NCI-H748 treated with DMSO at 0.1 percent for 48 hours (cell line): ENCODE measurements at regions not wholly inside any gene's neighbourhood (a gene's known extent, or its start where the extent isn't known, plus 50 kb on each side); places are given as distances from the start of the nearest gene placed in this dataset.
"Not testable (repeated sequence)": the region's sequence is repeated elsewhere in the genome, so short reads cannot be mapped to it uniquely, and the experiment has no call there.

Experiments
- DNase-seq: peaks from one replicate; lab custom pipeline; 2025; lab: John Stamatoyannopoulos, UW

DNA sequence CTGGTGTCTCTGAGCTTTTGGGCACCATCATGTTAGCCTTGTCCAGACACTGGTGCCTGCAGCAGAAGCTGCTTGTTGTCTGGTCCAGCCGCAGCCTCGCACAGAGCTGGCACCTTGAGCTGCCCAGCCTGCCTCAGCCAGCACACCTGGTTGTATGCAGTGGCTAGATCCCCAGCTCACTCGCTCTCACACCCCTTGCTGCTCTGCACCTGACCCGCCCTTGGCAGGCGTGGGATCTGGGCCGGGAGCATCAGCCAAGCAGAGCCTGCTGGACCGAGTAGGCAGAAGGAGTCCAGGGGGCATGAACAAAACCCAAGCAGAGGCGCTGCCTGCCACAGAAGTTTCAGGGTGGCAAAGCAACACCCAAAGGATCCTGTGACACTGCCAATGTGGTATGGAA, 79.7 kb upstream of the ITGB1 start:
- no peak for DNase-seq

DNA sequence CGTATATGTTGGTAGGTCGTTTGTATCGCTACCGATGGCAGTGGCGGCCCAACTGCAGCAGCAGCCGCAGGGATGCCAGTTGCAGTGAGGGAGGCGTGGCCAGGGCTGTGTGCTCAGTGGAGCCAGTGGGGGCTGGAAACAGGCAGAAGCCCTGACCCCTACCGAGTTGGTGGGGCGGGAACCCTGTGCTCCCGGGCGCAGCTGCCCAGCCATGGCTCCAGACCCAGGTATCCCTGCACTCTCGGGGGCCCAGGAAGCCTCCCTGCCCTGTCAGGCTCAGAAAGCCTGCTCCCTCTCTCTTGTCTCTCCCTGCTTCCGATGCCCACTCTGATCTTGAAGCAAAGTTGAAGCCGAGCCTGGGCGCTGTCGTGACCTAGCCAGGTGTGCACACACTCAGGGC, 78.6 kb upstream of the ITGB1 start:
- DNase-seq, result no peak

DNA sequence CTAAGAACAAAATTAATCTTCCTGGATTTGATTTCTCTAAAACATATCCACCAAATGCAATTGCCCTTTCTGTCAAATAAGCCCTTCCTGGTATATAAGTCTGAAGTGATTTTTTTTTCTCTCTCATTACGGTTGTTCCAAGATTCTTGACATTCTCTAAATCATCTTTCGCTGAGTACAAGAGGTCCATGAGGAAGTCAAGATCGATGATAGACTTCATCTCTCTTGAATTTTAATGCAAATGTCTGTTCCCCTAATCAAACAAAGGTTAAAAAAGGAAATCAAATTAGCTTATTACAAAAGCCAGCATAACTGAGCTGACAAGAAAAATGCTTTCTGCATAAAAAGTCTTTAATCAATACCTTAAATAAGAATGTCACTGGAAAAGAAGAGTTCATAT, 77.4 kb upstream of the ITGB1 start:
- no peak for DNase-seq

DNA sequence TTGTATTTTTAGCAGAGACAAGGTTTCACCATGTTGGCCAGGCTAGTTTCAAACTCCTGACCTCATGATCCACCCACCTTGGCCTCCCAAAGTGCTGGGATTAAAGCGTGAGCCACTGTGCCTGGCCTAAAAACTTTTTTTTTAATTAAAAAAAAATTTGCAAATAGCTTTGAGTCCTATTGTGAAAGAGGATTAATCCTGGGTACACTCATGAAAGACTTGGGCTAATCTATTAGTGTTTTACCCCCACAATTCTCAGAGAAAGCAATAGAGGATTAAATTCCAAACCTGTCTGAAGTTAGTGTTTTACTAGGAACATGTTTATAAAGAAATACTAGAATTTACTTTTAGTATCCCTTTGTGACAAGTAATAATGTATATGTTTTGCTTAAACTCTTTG, 76.9 kb upstream of the ITGB1 start:
- DNase-seq, result no peak

DNA sequence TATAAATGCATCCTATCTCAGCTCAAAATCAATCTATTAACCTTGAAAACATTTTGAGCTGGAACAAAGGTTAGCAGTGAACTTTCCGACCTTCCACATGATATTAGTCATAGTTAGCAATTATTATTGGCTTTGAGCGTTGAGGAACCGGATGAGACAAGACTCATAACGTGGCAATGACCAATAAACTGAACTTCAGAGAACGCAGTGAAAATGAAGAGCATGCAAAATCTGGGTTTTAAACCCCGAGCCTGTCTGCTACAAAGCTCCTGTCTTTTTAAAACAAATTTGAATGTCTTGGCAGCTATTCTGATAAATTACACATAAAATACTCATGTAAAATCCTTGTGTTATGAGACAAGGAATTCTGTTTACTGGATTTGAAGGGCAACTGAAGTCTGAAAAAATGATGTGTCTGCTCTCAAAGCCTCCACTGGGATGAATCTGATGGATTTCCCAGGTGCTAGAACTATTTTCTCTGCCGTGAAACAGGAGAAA, 74.7 kb upstream of the ITGB1 start:
- DNase-seq, result no peak

DNA sequence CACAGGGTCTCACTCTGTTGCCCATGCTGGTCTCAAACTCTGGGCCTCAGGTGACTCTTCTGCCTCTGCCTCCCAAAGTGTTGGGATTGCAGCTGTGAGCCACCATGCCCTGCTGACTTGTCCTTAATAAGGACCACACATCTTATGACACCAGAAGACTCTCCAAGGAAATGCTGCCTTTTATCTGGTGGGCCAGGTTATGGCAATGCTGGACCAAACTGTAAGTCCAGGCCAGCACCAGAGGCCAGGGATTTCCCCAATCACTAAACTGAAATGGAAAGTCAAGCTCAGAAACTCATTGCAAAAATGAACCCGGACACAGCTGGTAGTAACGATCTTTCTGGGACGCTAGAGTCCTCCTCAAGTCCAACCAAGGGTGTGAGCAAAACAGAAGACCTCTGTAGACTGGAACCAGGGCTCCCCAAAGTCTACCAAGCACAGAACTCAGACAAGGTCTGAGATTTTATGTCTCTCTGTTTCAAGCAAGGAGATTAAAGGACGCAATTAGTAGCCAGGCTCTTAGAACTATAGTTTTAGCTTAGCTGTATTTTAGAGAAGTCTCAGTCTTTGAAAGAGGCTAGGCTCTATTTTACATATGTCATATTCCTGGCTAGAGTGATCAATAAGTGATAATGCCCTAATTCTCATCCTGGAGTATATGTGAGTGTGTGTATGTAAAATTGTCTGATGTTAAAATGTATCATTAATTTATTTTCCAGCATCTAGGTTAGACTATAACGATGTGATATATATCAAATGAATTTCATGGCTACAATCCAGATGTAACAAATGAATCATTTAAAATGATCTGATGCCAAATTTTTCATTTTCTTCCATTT, 74.0 kb upstream of the ITGB1 start:
- DNase-seq, result no peak

DNA sequence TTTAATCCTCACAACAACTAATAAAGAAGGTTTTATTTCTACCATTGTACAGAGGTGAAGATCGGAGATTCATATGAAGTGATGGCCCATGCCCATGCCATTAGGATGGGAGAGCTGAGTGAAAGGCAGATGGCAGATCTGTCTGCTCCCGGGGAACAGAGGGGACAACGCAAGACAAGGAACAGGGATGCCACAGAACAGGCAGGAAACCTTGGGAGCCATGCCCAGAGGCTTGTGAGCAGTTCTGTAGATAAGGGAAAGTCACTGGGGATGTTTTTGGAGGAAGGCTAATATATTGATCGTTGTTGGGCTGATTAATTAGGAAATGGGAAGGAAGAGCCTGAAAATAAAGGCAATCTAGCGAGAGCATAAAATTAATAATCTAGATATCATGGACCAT, 73.1 kb upstream of the ITGB1 start:
- no peak for DNase-seq

DNA sequence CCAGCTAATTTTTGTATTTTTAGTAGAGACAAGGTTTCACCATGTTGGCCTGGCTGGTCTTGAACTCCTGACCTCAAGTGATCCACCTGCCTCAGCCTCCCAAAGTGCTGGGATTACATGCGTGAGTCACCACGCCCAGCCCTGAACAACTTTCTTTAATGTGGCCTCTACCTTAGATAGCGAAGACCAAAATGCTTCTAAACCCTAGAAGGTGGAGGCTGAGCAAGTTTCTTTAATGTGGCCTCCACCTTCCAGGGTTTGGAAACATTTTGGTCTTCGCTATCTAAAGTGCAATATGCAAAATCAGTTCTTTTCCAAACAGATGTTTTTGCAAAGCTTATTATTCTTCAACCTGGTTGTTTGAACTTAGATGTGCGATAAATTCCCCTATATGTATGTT, 70.5 kb upstream of the ITGB1 start:
- not testable (repeated sequence) for DNase-seq

DNA sequence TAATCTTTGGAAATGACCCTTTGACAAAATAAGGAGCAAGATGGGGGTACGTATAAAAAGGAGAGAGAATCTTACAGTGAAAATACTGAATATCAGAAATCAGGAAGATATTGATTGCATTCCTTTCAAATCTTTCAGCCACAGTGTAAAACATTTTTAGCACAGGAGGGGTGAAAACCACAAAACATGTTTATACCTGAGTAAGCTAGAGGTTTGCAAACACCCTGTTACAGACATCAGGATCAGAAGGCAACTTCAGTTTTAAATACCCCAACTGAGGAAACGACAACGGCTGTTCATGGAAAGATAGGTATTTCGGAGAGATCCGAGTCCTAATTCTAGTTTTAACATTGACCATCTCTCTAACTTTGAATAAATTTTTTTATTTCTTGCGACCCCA, 69.1 kb upstream of the ITGB1 start:
- DNase-seq, result no peak

DNA sequence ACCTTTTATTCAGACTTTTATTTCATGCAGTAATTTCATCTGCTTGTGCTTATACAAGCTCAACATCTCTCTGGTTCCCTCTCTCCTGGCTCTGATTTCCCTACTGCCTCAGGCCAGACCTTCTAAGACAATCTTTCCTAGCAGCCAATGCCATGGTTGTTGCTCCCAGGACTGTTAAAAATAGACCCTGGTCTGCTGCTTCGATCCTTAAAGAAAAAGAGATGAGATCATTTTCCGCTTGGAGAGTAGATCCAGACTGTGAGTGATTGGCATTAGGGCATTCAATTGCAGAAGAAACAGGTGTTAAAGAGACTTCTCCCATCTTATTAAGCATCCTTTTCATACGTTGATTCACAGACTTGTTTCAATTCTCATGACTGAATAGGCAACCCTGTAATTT, 68.4 kb upstream of the ITGB1 start:
- no peak for DNase-seq

DNA sequence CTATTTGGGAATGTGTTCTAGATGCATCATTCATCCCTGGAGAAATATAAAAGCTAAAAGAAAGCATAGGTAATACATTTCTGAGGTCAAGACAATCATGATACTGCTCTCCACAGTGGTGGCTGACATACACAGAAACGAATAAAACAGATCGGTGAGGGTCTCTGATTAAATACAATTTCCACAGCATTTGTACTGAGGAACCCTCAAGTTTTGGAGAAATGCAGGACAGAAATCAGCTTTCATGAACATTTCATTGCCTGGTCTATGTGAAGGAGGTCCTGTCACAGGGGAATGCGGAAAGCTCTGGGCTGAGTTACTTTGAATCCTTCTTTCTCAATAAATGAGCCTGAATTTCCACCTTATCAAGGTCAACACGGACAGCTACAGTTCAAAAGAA, 67.9 kb upstream of the ITGB1 start:
- DNase-seq, result no peak

DNA sequence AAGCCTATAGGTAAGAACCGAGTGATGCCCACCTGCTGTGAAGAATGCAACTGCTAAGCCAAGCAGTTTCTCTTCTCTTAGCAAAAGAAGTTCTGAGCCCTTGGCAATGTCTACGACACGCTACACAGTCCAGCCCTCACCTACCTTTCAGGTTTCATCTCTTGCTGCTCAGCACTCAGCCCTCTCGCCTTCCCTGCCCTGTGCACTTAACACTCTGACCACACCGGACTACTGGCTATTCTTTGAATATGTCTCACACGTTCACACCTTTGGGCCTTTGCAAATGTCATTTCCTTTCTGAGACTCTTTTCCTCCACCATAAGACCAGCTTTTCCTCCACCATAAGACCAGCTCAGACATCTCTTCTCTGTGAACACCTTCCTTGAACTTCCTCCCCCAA, 67.0 kb upstream of the ITGB1 start:
- no peak for DNase-seq

DNA sequence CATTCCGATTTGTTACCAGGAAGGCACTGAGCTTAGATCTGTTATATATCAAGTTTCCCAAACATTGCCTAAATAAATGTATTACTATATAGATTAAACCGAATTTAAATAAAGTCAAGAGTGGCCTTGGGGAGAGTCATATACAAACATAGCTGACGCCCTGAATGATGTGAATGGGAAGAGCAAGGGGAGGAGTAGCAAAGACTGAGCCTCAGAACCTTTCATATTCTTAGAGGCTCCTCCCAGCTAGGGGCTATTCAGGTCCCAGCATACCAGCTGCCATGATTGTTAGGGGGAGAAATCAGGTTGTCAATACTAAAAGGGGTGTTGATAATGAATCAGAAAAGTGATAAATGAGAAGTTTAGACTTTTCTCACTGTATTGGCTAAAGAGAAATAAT, 64.7 kb upstream of the ITGB1 start:
- no peak for DNase-seq

DNA sequence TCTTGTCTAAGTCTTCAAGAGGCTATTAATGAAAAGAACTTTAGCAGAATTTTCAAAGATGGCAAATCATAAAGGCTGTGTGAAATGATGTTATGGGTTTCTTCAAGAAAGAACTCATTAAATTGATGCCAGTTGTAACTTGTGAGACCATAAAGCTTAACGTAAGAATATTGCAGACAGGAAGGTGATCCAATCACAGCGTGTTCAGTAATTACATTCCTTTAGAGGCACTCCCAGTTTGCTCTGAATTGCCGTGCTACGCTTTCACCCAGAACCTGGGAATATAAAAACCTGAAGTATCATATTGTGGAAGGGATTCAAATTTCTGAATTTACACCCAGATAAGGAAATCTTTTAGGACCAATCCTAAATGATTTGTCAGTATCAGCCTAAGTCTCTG, 64.1 kb upstream of the ITGB1 start:
- no peak for DNase-seq

DNA sequence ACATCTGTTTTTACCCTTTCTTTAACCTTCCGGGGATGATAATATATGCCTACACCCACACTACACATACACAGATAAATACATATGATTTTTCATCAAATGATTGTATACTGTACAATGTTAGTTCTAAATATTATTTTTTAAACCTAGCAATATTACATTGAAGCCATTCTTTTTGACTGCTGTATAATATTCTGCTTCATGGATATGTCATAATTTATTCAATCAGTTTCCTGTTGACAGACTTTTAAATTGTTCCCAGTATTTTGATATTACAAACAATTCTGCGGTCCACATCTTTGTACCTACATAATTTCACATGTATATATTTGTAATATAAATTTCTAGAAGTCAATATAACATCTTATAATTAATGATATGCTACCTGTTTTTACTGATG, 59.0 kb upstream of the ITGB1 start:
- no peak for DNase-seq

DNA sequence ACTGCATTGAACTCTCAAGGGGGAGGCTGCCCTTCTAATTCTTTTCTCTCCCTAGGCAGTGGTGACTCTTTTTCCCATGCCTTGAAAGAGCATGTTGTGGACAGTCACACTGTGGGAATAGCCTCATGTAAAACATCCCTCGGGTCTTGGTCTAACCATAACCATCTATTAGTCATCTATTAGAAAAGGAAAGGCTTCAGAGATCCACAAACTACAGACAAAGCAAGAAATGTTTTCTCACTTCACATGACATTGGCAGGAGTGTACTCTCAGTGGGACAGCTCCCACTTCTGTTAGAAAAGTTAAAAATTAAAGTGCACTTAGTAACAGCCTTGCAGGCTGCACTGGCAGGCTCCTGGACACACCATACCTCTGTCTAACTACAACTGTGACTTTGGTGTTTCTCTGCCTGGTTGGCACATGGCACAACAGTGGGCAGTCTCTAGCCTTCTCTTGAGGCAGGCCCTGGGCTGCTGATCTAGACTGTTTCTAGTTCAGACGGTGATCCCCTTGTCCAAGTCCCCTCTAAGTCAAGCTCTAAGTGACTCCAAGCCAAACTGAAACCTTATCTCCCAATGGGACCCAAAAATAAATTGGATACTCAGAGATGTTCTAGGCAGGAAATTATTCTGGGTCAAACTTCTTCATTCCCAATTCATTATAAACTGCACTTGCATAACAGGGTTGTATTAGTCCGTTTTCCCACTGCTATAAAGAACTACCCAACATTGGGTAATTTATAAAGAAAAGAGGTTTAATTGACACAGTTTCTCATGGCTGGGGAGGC, 57.9 kb upstream of the ITGB1 start:
- DNase-seq, result no peak

DNA sequence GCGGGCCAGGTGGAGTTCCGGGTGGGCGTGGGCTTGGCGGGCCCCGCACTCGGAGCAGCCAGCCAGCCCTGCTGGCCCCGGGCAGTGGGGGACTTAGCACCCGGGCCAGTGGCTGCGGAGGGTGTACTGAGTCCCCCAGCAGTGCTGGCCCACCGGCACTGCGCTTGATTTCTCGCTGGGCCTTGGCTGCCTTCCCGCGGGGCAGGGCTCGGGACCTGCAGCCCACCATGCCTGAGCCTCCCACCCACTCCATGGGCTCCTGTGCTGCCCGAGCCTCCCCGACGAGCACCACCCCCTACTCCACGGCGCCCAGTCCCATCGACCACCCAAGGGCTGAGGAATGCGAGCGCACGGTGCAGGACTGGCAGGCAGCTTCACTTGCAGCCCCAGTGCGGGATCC, 55.3 kb upstream of the ITGB1 start:
- not testable (repeated sequence) for DNase-seq

DNA sequence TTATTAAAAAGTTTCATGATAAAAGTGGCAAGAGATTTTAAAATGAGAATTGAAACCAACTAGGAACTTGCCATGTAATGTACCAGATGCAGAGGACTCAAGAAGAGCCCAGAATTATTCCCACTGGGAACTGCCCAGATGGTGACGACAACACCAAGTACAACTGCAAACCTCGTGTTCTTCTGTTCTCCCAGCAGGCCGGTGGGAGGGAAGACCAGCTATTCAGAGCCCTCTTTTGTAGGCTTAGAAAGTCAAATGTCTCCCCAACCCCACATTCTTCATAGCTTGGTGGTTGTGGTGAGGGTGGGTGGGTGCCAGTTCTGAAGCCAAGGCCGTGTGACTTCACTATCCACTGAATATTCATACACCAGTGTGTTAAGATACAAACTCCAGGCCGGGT, 54.3 kb upstream of the ITGB1 start:
- no peak for DNase-seq

DNA sequence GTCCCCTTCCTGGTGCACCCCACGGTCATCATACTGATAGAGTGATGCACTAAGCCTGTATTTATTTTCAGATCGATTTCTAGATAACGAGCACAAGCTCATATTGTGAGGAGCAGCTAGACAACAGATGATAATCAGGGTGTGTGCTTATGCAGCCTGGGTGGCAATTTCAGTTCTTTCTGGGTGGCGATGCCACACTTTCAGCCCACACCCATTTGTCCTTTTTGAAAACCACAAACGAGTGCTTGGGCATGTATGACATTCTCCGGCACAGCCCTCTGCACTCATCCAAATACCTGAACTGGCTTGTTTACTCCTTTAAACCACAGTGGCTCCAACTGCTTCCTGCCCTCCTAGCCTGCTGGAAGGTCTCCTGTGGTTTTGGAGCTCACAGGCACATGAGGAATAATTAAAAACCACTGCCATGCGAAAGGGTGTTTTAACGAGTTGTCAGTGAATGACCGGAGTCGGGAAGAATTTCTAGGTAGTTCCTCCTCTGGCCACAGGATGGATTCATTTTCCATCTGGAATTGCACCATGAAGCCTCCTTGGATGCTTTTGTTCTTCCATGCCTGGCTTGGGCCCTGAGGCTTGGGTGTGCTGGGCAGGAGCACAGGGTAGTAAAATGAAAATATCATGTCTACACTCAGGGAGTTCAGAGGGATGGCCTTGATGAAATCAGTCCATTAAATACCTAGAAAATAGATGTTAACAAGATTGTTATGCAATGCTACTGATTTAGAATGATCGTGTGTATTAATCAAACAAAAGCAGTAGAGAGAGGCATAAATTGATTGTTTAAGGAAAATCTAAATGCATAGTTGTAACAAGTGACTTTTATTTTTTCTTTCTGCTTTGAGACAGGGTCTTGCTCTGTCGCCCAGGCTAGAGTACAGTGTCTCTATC, 52.4 kb upstream of the ITGB1 start:
- DNase-seq, result no peak

DNA sequence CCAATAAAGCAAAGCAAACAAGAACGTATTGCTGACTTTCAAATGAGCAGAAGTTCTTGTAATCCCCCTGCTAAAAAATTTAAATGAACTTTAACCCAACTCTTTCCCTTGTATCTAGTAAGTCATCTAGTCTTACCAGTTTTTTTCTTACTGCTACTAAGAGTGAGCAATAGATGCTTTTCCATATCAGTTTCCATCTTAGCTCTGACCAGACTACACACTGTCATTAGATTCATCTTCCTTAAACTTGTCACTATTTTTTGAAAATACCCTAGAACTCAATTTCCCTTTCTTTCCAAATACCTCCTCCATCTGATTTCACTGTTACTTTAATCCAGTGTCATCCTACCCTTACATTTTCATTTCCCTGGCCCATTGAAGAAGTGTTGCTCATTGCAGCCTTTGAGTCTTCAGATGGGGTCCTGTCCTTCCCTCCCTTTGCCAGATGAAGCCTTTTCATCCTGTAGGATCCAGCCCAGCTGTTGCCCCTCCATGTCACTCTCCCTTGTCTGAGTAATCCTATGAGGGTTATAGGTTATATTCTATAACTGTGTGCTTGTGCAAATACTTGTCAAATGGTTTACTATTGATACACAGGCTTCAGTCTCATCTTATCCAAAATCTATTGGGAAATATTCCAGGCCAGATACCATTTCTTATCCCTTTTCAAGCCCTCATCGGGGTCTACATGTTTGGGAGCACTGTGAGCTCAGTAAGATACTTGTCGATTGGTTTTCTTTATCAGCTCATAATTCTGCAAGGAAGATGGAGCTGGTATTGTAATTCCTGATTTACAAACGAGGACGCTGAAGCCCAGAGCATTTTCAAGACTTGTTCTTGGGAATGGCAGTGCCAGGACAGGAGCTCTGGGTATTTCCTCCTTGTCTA, 51.5 kb upstream of the ITGB1 start:
- no peak for DNase-seq

DNA sequence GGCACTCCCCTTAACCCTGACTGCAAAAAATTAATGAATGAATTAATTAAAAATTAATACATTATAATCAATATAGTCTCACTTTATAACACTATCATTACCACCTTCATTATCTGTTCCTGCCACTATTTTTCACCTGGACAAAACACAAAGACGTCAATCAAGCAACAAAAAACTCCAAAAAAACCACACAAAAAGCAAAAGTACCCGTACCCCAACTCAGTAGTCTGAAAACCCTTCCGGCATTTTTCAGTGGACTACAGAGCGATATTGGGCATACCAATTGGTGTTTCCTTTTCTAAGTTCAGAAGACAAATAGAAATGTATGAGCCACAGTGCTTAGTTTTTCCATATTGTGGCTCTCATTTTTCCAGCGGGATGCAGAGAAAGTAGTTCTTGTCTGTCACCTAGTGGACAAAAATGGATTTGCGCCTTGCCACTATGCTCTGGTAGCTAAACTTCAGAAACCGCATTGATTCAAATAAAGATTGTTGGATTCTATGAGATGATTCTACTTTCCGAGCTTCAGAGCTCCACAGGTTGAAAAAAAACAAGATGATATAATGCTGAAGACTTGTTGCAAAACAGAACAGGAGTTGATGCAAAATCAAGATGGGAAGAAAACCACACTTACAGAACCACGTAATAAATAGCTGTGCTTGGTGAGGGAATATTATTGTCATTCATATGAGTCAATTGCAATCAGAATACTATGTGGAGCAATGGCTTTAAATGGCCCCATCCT, 50.6 kb upstream of the ITGB1 start:
- peak; percentile 19 for DNase-seq
